GM19240 (cell line): ENCODE measurements at regions not wholly inside any gene's neighbourhood (a gene's known extent, or its start where the extent isn't known, plus 50 kb on each side); places are given as distances from the start of the nearest gene placed in this dataset.

Source experiments
- DNase-seq: peaks from one replicate; pipeline ENCODE4 v3.0.0; 2011; ENCODE audit warnings: low spot score; ENCODE audit not compliant: insufficient read length

GRCh38 chr2:128801576-128801975 is 482.9 kb upstream of the HS6ST1 start:
- no peak for DNase-seq

DNA sequence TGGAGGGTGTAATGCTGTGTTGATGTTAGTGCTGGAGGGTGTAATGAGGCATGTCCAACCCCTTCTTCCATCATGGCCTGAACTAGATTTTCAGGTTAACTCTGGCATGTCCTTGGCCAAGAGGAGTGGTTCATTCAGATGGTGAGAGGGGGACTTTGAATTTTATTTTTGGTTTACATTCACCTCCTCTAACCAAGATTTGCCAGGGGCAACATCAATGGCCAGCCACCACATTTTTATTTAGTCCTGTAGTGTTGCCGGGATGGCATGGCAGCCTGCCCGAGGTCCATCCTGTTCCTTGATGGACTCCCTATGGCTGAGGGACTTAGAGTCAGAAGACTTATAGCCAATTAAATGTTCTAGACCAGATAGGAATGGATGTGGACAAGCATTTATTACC is 484.6 kb upstream of the HS6ST1 start:
- DNase-seq = no peak

DNA sequence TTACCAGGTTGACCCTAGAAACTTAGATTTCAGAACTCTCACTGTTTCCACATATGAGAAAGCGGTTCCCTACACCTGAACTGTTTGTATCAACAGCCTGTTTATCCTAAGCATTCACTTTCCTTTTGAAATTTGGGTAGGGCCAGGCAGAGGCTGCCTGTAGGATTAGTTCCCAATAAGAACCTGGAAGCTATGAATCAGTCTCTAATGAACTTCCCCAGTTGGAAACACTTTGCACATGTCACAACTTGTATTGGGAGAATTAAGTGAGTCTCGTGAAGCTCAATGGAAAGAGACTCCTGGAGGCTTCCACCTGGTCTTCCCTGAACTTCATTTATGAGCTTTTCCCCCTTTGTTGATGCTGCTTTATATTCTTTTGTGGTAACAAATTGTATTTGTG is 486.6 kb upstream of the HS6ST1 start:
- no peak for DNase-seq

DNA sequence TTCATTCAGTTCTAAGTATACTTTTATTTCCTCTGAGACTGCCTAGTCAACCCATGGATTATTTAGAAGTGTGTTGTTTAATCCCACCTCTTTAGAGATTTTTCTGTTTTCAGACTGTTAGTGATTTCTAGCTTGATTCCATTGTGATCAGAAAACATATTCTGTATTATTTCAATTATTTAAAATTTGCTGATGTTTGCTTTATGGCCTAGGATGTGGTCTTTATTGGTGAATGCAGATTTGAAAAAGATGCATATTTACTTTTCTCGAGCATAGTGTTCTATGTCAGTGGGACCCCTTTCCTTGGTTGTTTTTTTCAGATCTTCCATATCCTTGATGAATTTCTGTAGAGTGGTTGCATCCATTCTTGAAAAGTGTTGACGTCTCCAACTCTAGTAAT is 487.2 kb upstream of the HS6ST1 start:
- DNase-seq = no peak

DNA sequence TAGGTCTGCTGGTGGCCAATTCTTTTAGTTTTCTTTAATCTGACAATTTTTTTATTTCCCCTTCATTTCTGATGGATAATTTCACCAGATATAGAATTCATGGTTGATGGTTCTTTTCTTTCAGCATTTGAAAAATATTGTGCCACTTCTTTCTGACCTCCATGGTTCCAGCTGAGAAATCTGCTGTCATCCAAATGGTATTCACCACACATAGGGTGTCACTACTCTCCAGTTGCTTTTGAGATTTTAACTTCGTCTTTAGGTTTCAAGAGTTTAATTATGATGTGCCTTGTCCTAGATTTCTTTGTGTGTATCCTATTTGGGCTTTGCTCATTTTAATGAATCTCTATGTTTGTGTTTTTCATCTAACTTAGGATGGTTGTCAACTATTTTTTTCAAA is 488.6 kb upstream of the HS6ST1 start:
- DNase-seq = no peak

- no peak for DNase-seq
These were observed 490.0 kb upstream of the HS6ST1 start for GRCh38 chr2:128808462-128809258.

- no peak for DNase-seq
These were observed 490.6 kb upstream of the HS6ST1 start for GRCh38 chr2:128809259-128809636.

DNA sequence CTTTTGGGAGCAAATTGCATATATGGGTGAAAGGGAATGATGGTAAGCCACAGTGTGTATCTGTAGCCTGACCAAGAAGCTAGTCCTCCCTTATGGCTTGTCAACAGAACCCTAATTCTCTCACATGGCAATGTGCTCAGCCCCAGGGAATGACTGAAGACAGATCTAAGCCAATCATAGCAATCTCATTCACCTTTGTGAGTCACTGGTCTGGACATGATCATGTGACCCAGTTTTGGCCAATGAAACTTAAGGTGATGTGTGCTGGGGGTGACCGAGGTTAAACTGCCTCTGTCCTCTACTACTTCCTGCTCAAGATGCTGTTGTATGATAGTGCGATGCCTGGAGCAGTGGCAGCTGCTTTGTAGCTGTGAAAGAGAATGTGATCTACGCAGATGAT is 491.2 kb upstream of the HS6ST1 start:
- no peak for DNase-seq

GRCh38 chr2:128812183-128812940 is 493.7 kb upstream of the HS6ST1 start:
- no peak for DNase-seq

- DNase-seq = no peak
These were observed 494.8 kb upstream of the HS6ST1 start for GRCh38 chr2:128813352-128814034.

DNA sequence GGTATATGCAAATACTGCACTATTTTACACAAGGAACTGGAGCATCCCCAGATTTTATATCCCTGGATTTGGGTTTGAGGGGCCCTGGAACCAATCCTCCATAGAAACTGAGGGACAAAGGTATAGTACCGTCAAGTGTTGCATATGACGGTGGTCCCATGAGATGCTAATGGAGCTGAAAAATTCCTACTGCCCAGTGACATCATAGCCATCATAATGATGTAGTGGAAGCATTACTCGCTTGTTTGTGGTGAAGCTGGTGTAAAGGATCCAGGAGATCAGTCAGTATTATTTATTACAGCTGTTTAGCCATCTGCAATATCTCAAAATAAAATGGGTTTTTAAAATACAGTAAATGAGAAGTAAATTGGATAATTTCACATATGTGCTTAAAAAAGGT is 496.6 kb upstream of the HS6ST1 start:
- DNase-seq = no peak

- no peak for DNase-seq
These were observed 498.5 kb upstream of the HS6ST1 start for GRCh38 chr2:128817171-128817570.

- no peak for DNase-seq
These were observed 499.1 kb upstream of the HS6ST1 start for GRCh38 chr2:128817813-128818212.

DNA sequence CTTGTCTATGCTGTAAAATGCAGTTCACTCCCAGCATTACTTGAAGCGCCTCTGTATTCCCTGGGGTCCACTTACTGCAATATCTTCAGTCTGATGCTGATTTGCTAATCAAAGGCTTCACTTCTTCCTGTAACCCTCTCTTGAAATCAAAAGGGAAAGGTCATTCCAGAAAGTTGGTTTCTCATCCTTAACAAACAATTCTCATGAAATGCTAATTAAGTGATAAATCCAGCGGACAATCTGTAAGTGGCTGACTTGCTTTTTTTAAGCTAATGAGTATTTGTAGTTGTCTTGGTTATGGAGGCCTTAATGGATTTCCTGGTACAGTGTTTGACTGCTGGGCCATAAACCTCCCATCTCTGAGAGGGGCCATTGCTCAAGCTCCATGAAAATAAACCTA is 499.6 kb upstream of the HS6ST1 start:
- DNase-seq = no peak

DNA sequence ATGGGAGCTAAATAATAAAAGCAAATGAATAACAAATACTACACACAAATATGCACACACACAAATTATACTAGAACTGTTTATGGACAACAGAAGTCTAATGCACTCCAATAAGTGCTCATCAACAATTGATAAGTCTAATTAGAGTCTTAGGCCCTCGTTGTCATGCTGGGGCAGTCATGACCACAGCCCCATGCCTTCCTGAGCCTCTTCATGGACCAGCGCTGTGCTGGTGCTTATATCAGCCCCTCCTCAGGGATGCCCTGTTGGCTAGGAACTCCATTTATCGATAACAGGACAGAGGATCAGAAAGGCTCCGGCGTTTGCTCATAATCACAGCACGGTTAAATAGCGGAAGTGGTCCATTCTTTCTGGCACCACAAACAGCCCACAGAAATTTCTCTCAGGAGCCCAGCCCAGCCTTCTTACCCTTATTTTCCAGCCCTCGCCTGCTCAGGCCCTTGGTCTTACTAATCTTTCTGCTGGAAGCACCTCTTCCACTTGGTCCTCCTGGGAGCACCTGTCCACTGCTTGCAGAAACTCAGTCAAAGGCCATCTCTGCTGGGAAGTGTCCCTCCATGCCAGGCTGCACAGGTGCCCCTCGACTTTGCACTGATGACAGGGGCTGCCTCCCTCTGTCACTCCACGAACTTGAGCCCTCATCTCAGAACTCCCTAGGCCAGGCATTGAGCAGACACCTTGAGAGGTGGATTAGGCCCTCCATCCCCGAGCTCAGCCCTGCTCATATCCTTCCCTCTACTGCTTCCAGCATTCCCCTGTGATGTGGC is 500.2 kb upstream of the HS6ST1 start:
- no peak for DNase-seq

- DNase-seq = no peak
These were observed 501.8 kb upstream of the HS6ST1 start for GRCh38 chr2:128820452-128820851.

DNA sequence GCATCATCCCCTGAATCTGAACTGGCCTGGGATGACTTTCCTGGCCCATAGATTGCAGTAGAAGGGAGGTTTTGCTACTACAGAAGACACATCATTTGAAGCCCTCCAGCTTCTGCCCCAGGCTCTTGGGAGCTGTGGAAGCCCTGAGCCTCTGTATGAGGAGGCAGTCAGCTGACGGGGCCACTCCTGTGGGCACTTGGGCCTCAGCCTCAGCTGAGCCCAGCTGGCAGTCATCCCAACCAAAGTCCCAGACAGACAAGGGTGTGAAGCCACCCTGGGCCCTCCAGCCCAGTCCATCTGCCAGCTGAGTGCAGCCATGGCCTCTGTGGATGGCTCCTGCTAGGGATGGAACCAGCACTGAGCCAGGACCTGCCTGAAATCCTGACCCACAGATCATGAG is 502.3 kb upstream of the HS6ST1 start:
- DNase-seq = no peak

DNA sequence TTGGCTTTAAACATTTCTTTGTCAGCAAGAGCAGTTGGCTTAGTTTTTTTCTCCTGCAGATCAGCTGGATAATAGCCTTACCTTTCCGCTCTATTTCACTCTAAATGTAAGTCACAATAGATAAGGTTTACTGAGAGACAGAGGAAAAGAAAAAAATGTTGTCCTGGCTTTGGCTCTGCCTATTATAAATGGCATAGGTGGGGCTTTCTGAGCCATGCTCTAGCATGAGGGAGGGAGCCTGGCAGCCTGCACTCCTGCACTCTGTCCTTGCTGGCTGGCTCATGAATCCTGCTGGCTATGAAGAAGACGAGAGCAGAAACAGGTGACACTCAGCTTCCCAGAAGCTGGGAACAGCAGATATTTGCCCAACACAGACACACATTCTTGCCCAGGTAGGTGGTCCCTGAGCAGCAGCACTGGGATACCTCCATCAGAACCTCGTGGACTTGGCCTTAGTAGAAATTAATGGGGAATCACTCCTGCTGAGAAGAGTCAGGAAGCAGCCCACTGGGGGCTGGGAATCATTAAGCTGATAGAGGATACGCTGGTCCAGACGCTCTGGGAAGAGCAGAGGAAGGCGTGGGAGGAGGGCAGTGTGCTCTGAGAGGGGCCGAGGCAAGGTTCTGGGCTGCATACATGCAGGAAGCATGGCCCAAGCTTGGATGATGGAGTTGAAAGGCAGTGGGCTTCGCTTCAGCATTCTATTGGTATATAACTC is 514.4 kb upstream of the HS6ST1 start:
- DNase-seq = no peak

DNA sequence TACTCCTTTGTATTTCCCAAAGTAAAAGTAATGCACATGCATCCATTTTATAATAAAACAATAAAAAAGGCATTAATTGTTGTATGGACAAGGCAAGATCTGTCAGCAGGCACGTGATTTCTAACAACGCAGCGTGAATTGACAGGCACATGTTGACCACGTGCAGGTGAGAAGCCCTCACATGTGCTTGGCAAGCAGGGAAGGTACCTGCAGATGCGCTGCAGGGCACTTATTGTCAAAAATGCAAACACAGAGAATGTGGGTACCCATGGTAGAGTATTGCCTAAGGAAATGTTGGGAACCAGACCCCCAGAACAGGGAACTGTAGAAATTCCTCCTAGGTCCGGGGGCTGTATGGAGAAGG is 515.0 kb upstream of the HS6ST1 start:
- no peak for DNase-seq

DNA sequence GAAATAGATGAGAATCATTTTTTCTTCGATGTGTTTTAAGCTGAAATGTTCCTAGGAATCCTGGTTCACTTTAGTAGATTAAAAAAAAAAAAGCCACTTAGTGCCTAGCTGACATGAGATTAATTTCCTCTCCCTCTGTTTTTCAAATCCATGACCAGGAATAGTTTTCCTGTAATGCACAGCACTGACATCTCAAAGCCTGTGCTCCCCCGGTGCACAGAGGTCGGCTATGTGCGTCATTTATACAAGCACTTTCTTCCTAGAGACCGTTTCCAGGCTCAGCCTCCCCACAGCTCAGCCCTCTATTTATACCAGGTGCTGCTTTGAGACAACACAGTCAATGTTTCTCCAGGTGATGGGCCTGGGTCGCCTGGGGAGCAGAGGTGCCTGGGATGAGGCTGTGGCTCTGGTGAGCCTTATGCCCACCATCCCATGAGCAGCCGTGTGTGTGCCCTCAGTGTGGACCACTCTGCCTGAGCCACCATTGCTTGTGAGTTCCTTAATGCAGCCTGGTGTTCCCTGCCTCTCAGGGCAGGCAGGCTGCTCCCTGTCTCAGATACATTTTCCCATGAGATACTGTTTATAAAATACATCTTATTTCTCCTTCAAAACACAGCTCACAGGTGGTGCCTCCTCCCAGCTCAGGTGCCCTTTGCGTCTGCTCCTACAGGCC is 515.7 kb upstream of the HS6ST1 start:
- DNase-seq = no peak

DNA sequence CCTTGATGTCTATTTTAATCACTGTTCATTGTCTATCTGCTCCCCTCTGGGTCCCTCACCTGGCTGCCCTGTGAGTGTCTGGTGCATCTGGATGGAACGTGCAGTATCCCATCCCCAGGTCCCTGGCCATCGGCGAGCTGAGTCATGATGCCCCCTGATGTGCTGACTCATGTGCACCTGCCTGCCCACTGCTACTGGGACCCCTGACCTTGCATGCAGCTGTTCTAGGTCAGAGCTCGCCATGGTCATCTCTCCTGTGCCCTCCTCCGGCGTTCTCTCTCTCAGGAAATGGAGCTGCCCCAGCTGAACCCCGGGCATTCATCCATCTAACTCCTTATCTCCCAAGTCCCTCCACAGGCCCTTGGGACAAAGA is 516.2 kb upstream of the HS6ST1 start:
- DNase-seq = no peak
